ENCODE measurements at regions not wholly inside any gene's neighbourhood (a gene's known extent, or its start where the extent isn't known, plus 50 kb on each side); places are given as distances from the start of the nearest gene placed in this dataset.

GRCh38 chr11:45379162-45379863, 93.2 kb upstream of the SYT13 start:
- no peak for DNase-seq

- DNase-seq, result no peak
Measured at GRCh38 chr11:45378516-45378915, 92.4 kb upstream of the SYT13 start.

GRCh38 chr11:45374653-45375059, 88.5 kb upstream of the SYT13 start:
- no peak for DNase-seq

- no peak for DNase-seq
Measured at GRCh38 chr11:45374130-45374529, 88.0 kb upstream of the SYT13 start.

- no peak for DNase-seq
Measured at GRCh38 chr11:45373506-45374035, 87.4 kb upstream of the SYT13 start.

- peak; percentile 91 for DNase-seq
Measured at GRCh38 chr11:45372414-45372813, 86.3 kb upstream of the SYT13 start.

- DNase-seq, result peak; percentile 96
Measured at GRCh38 chr11:45371251-45372115, 85.3 kb upstream of the SYT13 start.

- no peak for DNase-seq
Measured at GRCh38 chr11:45369313-45369712, 83.2 kb upstream of the SYT13 start.

GRCh38 chr11:45368697-45369096, 82.6 kb upstream of the SYT13 start:
- DNase-seq, result no peak

- no peak for DNase-seq
Measured at GRCh38 chr11:45366619-45367190, 80.6 kb upstream of the SYT13 start.

- DNase-seq, result no peak
Measured at GRCh38 chr11:45365961-45366618, 79.9 kb upstream of the SYT13 start.

GRCh38 chr11:45362636-45363035, 76.5 kb upstream of the SYT13 start:
- DNase-seq, result peak; percentile 30

- no peak for DNase-seq
Measured at GRCh38 chr11:45361551-45361950, 75.4 kb upstream of the SYT13 start.

GRCh38 chr11:45355706-45356041, 69.5 kb upstream of the SYT13 start:
- peak; percentile 42 for DNase-seq

GRCh38 chr11:45354976-45355705, 69.0 kb upstream of the SYT13 start:
- peak; percentile 90 for DNase-seq

- no peak for DNase-seq
Measured at GRCh38 chr11:45348729-45349128, 62.6 kb upstream of the SYT13 start.

GRCh38 chr11:45347348-45348082, 61.4 kb upstream of the SYT13 start:
- DNase-seq, result no peak

- DNase-seq, result no peak
Measured at GRCh38 chr11:45345491-45345890, 59.4 kb upstream of the SYT13 start.

- DNase-seq, result no peak
Measured at GRCh38 chr11:45344028-45344427, 57.9 kb upstream of the SYT13 start.

- no peak for DNase-seq
Measured at GRCh38 chr11:45343444-45343843, 57.3 kb upstream of the SYT13 start.

GRCh38 chr11:45341372-45341771, 55.2 kb upstream of the SYT13 start:
- no peak for DNase-seq
